Endothelial cell of umbilical vein (primary cell): ENCODE measurements at regions not wholly inside any gene's neighbourhood (a gene's known extent, or its start where the extent isn't known, plus 50 kb on each side); places are given as distances from the start of the nearest gene placed in this dataset.

ENCODE experiments used
- BruUV-seq: library from RNA; stranded (reverse); fragments of 400-500 nt; replicated peaks from 2 replicates; lab custom pipeline; 2021; lab: Mats Ljungman, UMichigan
- CTCF ChIA-PET: fragments of 300-600, 350-600 bp; sonication (Branson Sonifier 250); formaldehyde crosslinking; loops from one replicate; lab custom pipeline; 2021; ENCODE audit warnings: antibody characterized with exemption, inconsistent platforms; lab: Charles Lee
- POLR2A ChIA-PET: fragments of 300-600, 350-600 bp; sonication (Branson Sonifier 250); formaldehyde crosslinking; loops from one replicate; lab custom pipeline; 2021; ENCODE audit warnings: antibody characterized with exemption, inconsistent platforms; lab: Charles Lee
- DNase-seq: peaks from one replicate; pipeline ENCODE4 v3.0.0-alpha.2; 2011; ENCODE audit warnings: low read depth, low spot score
- FAIRE-seq: peaks from 2 replicates; lab custom pipeline; 2011; peaks lifted over from hg19 to GRCh38; lab: Jason Lieb, UNC
- H2AFZ ChIP-seq: 2 replicates; pipeline ENCODE4 v1.6.0; 2012; ENCODE audit warnings: low read depth, low read length, control low read depth, inconsistent platforms
- H3K27ac ChIP-seq: 2 replicates; pipeline ENCODE4 v1.5.1; 2011; ENCODE audit warnings: low read depth, mild to moderate bottlenecking, control low read depth, low read length, moderate library complexity; ENCODE audit not compliant: insufficient read depth
- H3K27me3 ChIP-seq, 2 experiments: 2 replicates each; pipeline versions ENCODE4 v1.6.0 to v1.6.1; 2011; ENCODE audit warnings: low read length in 2 of 2, mixed read lengths in 1 of 2; ENCODE audit not compliant: control insufficient read depth in 2 of 2, insufficient read depth in 2 of 2
- H3K36me3 ChIP-seq, 2 experiments: 2 replicates in 1 of 2; 3 replicates in 1 of 2; pipeline ENCODE4 v1.5.1; 2011; ENCODE audit warnings: low read length in 2 of 2, mild to moderate bottlenecking in 1 of 2, moderate library complexity in 1 of 2; ENCODE audit not compliant: control insufficient read depth in 2 of 2, insufficient read depth in 2 of 2; ENCODE audit errors: extremely low read depth in 1 of 2
- H3K4me1 ChIP-seq: 3 replicates; pipeline ENCODE4 v1.5.1; 2011; ENCODE audit warnings: mild to moderate bottlenecking, low read length; ENCODE audit not compliant: control insufficient read depth, insufficient read depth; ENCODE audit errors: extremely low read depth
- H3K4me2 ChIP-seq: 2 replicates; pipeline ENCODE4 v1.6.1; 2011; ENCODE audit warnings: low read length, control low read depth, mixed read lengths; ENCODE audit not compliant: insufficient read depth
- H3K4me3 ChIP-seq, 3 experiments: fragments of 200-600 bp in 1 of 3; sonication (generic), shearing (Covaris generic) in 1 of 3; replicated peaks in 1 of 3; 2 replicates each; pipeline ENCODE4 v1.5.1; 2011 to 2016; ENCODE audit warnings: control low read depth in 3 of 3, low read length in 3 of 3, mild to moderate bottlenecking in 2 of 3, inconsistent platforms in 1 of 3, low read depth in 1 of 3, moderate library complexity in 1 of 3; ENCODE audit not compliant: insufficient read depth in 1 of 3
- H3K79me2 ChIP-seq: 2 replicates; pipeline ENCODE4 v1.6.0; 2012; ENCODE audit warnings: low read length, inconsistent platforms; ENCODE audit not compliant: control insufficient read depth, insufficient read depth
- H3K9ac ChIP-seq: replicated peaks from 2 replicates; pipeline ENCODE3; 2011; ENCODE audit warnings: low read length, control low read depth; ENCODE audit not compliant: insufficient read depth; ENCODE audit errors: extremely low read depth
- H3K9me1 ChIP-seq: replicated peaks from 3 replicates; pipeline ENCODE4 v1.6.0; 2011; ENCODE audit warnings: mild to moderate bottlenecking, low read length; ENCODE audit not compliant: control insufficient read depth, insufficient read depth; ENCODE audit errors: extremely low read depth
- H3K9me3 ChIP-seq: replicated peaks from 2 replicates; pipeline ENCODE4 v1.5.1; 2012; ENCODE audit warnings: low read length, inconsistent platforms; ENCODE audit not compliant: control insufficient read depth, insufficient read depth
- H4K20me1 ChIP-seq: replicated peaks from 2 replicates; pipeline ENCODE3; 2011; ENCODE audit warnings: mild to moderate bottlenecking, low read length; ENCODE audit not compliant: control insufficient read depth, insufficient read depth; ENCODE audit errors: extremely low read depth
- EZH2 ChIP-seq: IDR thresholded peaks from 2 replicates; pipeline ENCODE4 v1.6.1; 2012; ENCODE audit warnings: borderline replicate concordance, low read depth, mild to moderate bottlenecking, moderate library complexity, low read length, inconsistent platforms; ENCODE audit not compliant: severe bottlenecking
- FOS ChIP-seq: IDR thresholded peaks from 2 replicates; pipeline ENCODE4 v1.6.1; 2011; ENCODE audit warnings: mild to moderate bottlenecking, low read length, moderate library complexity, borderline replicate concordance; ENCODE audit not compliant: insufficient read depth
- GATA2 ChIP-seq: IDR thresholded peaks from 2 replicates; pipeline ENCODE4 v1.7.0; 2011; ENCODE audit warnings: low read depth, mild to moderate bottlenecking, moderate library complexity, mixed read lengths, low read length; ENCODE audit not compliant: insufficient read length, insufficient read depth
- JUN ChIP-seq: IDR thresholded peaks from 2 replicates; pipeline ENCODE4 v1.6.1; 2011; ENCODE audit warnings: borderline replicate concordance, low read depth; ENCODE audit not compliant: insufficient read length, insufficient read depth
- MYC ChIP-seq: IDR thresholded peaks from one replicate; pipeline ENCODE4 v1.6.1; 2011; ENCODE audit warnings: mild to moderate bottlenecking, low read depth, low read length
- POLR2A ChIP-seq: IDR thresholded peaks from 2 replicates; pipeline ENCODE4 v1.6.1; 2012; ENCODE audit warnings: low read depth, mild to moderate bottlenecking, control low read depth, low read length
- POLR2AphosphoS5 ChIP-seq: IDR thresholded peaks from 2 replicates; pipeline ENCODE4 v1.6.1; 2012; ENCODE audit warnings: low read depth, mild to moderate bottlenecking, control low read depth, low read length, moderate library complexity; ENCODE audit not compliant: insufficient read depth
- dilution Hi-C: fragments of 300-500 bp; cut with MboI; formaldehyde crosslinking; loops from one replicate; pipeline ENCODE4 v1.15.0; 2019; ENCODE audit warnings: low sequenced_read_pairs; ENCODE audit not compliant: extremely low pct_ligation_motif_present
- intact Hi-C: fragments of 100-400 bp; cut with micrococcal nuclease; formaldehyde crosslinking; loops from one replicate; pipeline ENCODE4 v1.10.0; 2022
- TF ChIP-seq, protein P1 (sequence below), 2 donors: IDR thresholded peaks; 1 replicate in 1 of 2; 2 replicates in 1 of 2; pipeline ENCODE4 v1.5.1; 2011; ENCODE audit warnings: low read length in 2 of 2, mild to moderate bottlenecking in 2 of 2, moderate library complexity in 2 of 2, control low read depth in 1 of 2, inconsistent platforms in 1 of 2, low read depth in 1 of 2; ENCODE audit not compliant: insufficient read depth in 1 of 2; ENCODE audit errors: extremely low read depth in 1 of 2
- TF ChIP-seq, protein P2 (sequence below): IDR thresholded peaks from 2 replicates; pipeline ENCODE4 v1.6.1; 2011; ENCODE audit not compliant: insufficient read depth, insufficient read length

- H4K20me1 ChIP-seq: no peaks in the 10 kb centered on the region
- POLR2A ChIA-PET: no interaction called here
- dilution Hi-C loops: no loop called here
- BruUV-seq: no TSS peak
- H3K4me1 ChIP-seq: no peaks in the 10 kb centered on the region
- no peak for FAIRE-seq
- H3K9ac ChIP-seq: no peak overlapping the region
- CTCF ChIA-PET: no interaction called here
- no peaks in the 10 kb centered on the region for H3K36me3 ChIP-seq
- no peak overlapping the region for H2AFZ ChIP-seq
- H3K79me2 ChIP-seq: no peaks in the 10 kb centered on the region
- H3K9me1 ChIP-seq: no peaks in the 10 kb centered on the region
- no peak overlapping the region for H3K4me3 ChIP-seq
- H3K27ac ChIP-seq: no peak overlapping the region
- H3K4me2 ChIP-seq: no peak overlapping the region
- no peaks in the 10 kb centered on the region for H3K9me3 ChIP-seq
- DNase-seq: no peak
- intact Hi-C loops: no loop called here
- no peak for TF ChIP-seq JUN
- TF ChIP-seq GATA2: no peak
- TF ChIP-seq EZH2: no peak
- TF ChIP-seq, protein P1, sequence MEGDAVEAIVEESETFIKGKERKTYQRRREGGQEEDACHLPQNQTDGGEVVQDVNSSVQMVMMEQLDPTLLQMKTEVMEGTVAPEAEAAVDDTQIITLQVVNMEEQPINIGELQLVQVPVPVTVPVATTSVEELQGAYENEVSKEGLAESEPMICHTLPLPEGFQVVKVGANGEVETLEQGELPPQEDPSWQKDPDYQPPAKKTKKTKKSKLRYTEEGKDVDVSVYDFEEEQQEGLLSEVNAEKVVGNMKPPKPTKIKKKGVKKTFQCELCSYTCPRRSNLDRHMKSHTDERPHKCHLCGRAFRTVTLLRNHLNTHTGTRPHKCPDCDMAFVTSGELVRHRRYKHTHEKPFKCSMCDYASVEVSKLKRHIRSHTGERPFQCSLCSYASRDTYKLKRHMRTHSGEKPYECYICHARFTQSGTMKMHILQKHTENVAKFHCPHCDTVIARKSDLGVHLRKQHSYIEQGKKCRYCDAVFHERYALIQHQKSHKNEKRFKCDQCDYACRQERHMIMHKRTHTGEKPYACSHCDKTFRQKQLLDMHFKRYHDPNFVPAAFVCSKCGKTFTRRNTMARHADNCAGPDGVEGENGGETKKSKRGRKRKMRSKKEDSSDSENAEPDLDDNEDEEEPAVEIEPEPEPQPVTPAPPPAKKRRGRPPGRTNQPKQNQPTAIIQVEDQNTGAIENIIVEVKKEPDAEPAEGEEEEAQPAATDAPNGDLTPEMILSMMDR (IDR thresholded peaks at IDR 0.05; ENCODE audit: extremely low read depth in 1 of 2, insufficient read depth in 1 of 2, low read depth in 1 of 2, low read length in 2 of 2): no peak
- TF ChIP-seq FOS: no peak
- TF ChIP-seq, protein P2, sequence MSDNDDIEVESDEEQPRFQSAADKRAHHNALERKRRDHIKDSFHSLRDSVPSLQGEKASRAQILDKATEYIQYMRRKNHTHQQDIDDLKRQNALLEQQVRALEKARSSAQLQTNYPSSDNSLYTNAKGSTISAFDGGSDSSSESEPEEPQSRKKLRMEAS: no peak
- no peak for TF ChIP-seq POLR2AphosphoS5
- no peak for TF ChIP-seq MYC
- TF ChIP-seq POLR2A: no peak
- no peaks in the 10 kb centered on the region for H3K27me3 ChIP-seq
Observed at GRCh38 chr13:80203496-80203895, 137.4 kb downstream of the SPRY2 start.
